Transverse colon (tissue), 4 donors: ENCODE measurements at regions not wholly inside any gene's neighbourhood (a gene's known extent, or its start where the extent isn't known, plus 50 kb on each side); places are given as distances from the start of the nearest gene placed in this dataset.

Experiments used
- EP300 ChIP-seq: sonication (generic); formaldehyde crosslinking; IDR thresholded peaks from one replicate; pipeline ENCODE4 v1.6.1; 2017; ENCODE audit warnings: antibody characterized with exemption, low read depth
- POLR2A ChIP-seq: fragments of 450-650 bp; IDR thresholded peaks from one replicate; pipeline ENCODE4 v1.6.1; 2016; ENCODE audit warnings: antibody characterized with exemption, mild to moderate bottlenecking, moderate library complexity
- POLR2AphosphoS5 ChIP-seq, 3 donors: sonication (generic); formaldehyde crosslinking; IDR thresholded peaks; one replicate each; pipeline ENCODE4 v1.6.1; 2016; ENCODE audit warnings: antibody characterized with exemption in 3 of 3
- TF ChIP-seq, protein P1 (sequence below), 5 experiments: fragments of 200-600 bp in 3 of 5; fragments of 450-650 bp in 2 of 5; sonication (generic) in 3 of 5; IDR thresholded peaks; 1 replicate in 2 of 5; 2 replicates in 3 of 5; pipeline ENCODE4 v1.5.1; 2016 to 2017; ENCODE audit warnings: antibody characterized with exemption in 5 of 5, inconsistent platforms in 3 of 5, mild to moderate bottlenecking in 2 of 5, moderate library complexity in 1 of 5

GRCh38 chr18:7447318-7448028 is 119.6 kb upstream of the PTPRM start:
- TF ChIP-seq, protein P1, sequence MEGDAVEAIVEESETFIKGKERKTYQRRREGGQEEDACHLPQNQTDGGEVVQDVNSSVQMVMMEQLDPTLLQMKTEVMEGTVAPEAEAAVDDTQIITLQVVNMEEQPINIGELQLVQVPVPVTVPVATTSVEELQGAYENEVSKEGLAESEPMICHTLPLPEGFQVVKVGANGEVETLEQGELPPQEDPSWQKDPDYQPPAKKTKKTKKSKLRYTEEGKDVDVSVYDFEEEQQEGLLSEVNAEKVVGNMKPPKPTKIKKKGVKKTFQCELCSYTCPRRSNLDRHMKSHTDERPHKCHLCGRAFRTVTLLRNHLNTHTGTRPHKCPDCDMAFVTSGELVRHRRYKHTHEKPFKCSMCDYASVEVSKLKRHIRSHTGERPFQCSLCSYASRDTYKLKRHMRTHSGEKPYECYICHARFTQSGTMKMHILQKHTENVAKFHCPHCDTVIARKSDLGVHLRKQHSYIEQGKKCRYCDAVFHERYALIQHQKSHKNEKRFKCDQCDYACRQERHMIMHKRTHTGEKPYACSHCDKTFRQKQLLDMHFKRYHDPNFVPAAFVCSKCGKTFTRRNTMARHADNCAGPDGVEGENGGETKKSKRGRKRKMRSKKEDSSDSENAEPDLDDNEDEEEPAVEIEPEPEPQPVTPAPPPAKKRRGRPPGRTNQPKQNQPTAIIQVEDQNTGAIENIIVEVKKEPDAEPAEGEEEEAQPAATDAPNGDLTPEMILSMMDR (IDR thresholded peaks at IDR 0.05) = no peak
- no peak for TF ChIP-seq POLR2AphosphoS5 (IDR thresholded peaks at IDR 0.05)
- TF ChIP-seq POLR2A = no peak
- no peak for TF ChIP-seq EP300
